H1 (cell line): ENCODE measurements at regions not wholly inside any gene's neighbourhood (a gene's known extent, or its start where the extent isn't known, plus 50 kb on each side); places are given as distances from the start of the nearest gene placed in this dataset.

Experiments used
- JUN ChIP-seq: IDR thresholded peaks from 2 replicates; pipeline ENCODE4 v1.6.1; 2011; ENCODE audit warnings: low read depth, mild to moderate bottlenecking, improper control_type of control experiment, low read length
- TF ChIP-seq, protein P1 (sequence below): fragments of 300-600 bp; sonication (generic); IDR thresholded peaks from 2 replicates; pipeline ENCODE4 v1.7.1; 2012; ENCODE audit warnings: low read length, moderate library complexity, mild to moderate bottlenecking, inconsistent platforms; ENCODE audit not compliant: insufficient replicate concordance

DNA sequence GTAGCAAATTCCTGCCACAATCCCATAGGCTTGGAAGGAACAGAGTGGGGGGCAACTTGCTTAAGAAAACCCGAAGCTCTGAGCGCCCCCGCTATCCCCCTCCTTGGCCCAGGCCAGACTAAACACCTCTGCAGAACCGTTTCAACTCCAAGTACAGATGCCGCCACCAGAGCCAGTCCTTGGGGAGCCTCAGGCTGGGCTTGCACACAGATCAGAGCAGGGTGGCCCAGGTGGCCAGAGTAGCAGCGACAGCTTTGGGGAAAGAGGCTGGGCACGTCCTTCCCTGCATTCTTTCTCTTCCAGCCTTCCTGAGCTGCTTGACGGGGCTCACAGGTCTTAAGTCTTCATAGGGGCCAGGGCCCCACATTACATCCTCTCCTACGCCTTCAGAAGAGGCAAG, 181.6 kb upstream of the ZC3H12A start (continued):
- TF ChIP-seq, protein P1, sequence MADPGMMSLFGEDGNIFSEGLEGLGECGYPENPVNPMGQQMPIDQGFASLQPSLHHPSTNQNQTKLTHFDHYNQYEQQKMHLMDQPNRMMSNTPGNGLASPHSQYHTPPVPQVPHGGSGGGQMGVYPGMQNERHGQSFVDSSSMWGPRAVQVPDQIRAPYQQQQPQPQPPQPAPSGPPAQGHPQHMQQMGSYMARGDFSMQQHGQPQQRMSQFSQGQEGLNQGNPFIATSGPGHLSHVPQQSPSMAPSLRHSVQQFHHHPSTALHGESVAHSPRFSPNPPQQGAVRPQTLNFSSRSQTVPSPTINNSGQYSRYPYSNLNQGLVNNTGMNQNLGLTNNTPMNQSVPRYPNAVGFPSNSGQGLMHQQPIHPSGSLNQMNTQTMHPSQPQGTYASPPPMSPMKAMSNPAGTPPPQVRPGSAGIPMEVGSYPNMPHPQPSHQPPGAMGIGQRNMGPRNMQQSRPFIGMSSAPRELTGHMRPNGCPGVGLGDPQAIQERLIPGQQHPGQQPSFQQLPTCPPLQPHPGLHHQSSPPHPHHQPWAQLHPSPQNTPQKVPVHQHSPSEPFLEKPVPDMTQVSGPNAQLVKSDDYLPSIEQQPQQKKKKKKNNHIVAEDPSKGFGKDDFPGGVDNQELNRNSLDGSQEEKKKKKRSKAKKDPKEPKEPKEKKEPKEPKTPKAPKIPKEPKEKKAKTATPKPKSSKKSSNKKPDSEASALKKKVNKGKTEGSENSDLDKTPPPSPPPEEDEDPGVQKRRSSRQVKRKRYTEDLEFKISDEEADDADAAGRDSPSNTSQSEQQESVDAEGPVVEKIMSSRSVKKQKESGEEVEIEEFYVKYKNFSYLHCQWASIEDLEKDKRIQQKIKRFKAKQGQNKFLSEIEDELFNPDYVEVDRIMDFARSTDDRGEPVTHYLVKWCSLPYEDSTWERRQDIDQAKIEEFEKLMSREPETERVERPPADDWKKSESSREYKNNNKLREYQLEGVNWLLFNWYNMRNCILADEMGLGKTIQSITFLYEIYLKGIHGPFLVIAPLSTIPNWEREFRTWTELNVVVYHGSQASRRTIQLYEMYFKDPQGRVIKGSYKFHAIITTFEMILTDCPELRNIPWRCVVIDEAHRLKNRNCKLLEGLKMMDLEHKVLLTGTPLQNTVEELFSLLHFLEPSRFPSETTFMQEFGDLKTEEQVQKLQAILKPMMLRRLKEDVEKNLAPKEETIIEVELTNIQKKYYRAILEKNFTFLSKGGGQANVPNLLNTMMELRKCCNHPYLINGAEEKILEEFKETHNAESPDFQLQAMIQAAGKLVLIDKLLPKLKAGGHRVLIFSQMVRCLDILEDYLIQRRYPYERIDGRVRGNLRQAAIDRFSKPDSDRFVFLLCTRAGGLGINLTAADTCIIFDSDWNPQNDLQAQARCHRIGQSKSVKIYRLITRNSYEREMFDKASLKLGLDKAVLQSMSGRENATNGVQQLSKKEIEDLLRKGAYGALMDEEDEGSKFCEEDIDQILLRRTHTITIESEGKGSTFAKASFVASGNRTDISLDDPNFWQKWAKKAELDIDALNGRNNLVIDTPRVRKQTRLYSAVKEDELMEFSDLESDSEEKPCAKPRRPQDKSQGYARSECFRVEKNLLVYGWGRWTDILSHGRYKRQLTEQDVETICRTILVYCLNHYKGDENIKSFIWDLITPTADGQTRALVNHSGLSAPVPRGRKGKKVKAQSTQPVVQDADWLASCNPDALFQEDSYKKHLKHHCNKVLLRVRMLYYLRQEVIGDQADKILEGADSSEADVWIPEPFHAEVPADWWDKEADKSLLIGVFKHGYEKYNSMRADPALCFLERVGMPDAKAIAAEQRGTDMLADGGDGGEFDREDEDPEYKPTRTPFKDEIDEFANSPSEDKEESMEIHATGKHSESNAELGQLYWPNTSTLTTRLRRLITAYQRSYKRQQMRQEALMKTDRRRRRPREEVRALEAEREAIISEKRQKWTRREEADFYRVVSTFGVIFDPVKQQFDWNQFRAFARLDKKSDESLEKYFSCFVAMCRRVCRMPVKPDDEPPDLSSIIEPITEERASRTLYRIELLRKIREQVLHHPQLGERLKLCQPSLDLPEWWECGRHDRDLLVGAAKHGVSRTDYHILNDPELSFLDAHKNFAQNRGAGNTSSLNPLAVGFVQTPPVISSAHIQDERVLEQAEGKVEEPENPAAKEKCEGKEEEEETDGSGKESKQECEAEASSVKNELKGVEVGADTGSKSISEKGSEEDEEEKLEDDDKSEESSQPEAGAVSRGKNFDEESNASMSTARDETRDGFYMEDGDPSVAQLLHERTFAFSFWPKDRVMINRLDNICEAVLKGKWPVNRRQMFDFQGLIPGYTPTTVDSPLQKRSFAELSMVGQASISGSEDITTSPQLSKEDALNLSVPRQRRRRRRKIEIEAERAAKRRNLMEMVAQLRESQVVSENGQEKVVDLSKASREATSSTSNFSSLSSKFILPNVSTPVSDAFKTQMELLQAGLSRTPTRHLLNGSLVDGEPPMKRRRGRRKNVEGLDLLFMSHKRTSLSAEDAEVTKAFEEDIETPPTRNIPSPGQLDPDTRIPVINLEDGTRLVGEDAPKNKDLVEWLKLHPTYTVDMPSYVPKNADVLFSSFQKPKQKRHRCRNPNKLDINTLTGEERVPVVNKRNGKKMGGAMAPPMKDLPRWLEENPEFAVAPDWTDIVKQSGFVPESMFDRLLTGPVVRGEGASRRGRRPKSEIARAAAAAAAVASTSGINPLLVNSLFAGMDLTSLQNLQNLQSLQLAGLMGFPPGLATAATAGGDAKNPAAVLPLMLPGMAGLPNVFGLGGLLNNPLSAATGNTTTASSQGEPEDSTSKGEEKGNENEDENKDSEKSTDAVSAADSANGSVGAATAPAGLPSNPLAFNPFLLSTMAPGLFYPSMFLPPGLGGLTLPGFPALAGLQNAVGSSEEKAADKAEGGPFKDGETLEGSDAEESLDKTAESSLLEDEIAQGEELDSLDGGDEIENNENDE = no peak
- TF ChIP-seq JUN = no peak
- TF ChIP-seq, all 59 proteins: peak for 0
